IMR-90 (cell line): ENCODE measurements at regions not wholly inside any gene's neighbourhood (a gene's known extent, or its start where the extent isn't known, plus 50 kb on each side); places are given as distances from the start of the nearest gene placed in this dataset.

Experiments
- ATAC-seq: fragments of 200-7000 bp; cut with Tn5 transposase; 2 replicates; pipeline ENCODE4 v1.9.1; 2020; ENCODE audit warnings: low read depth, mild to moderate bottlenecking, moderate library complexity
- BruUV-seq: library from RNA; stranded (reverse); fragments of 400-500 nt; replicated peaks from 2 replicates; lab custom pipeline; 2021; lab: Mats Ljungman, UMichigan
- CTCF ChIA-PET: fragments of 300-600 bp; formaldehyde crosslinking; extraction: SDS; loops from one replicate; lab custom pipeline; 2021; ENCODE audit warnings: antibody characterized with exemption; lab: Yijun Ruan, JAX
- POLR2A ChIA-PET: fragments of 300-600 bp; sonication (Branson Sonifier 250); formaldehyde crosslinking; loops from one replicate; lab custom pipeline; 2022; ENCODE audit warnings: antibody characterized with exemption; ENCODE audit not compliant: unreplicated experiment; lab: Charles Lee
- DNase-seq: peaks from one replicate; pipeline ENCODE4 v3.0.0; 2013
- H2AFZ ChIP-seq: replicated peaks from 2 replicates; pipeline ENCODE3; 2013; ENCODE audit warnings: low read length, mild to moderate bottlenecking; ENCODE audit not compliant: poor library complexity
- H2AK5ac ChIP-seq: 2 replicates; pipeline ENCODE4 v1.6.1; 2013; ENCODE audit warnings: low read depth, low read length, inconsistent platforms
- H2AK9ac ChIP-seq: replicated peaks from 2 replicates; pipeline ENCODE3; 2013; ENCODE audit warnings: mild to moderate bottlenecking, low read depth, low read length, moderate library complexity; ENCODE audit not compliant: poor library complexity
- H2BK120ac ChIP-seq: 2 replicates; pipeline ENCODE4 v1.6.1; 2013; ENCODE audit warnings: low read depth, low read length, inconsistent platforms
- H2BK15ac ChIP-seq: 3 replicates; pipeline ENCODE4 v1.6.1; 2013; ENCODE audit warnings: low read depth, low read length, inconsistent platforms
- H2BK20ac ChIP-seq: 2 replicates; pipeline ENCODE4 v1.6.1; 2013; ENCODE audit warnings: low read depth, mild to moderate bottlenecking, inconsistent platforms, low read length, moderate library complexity
- H2BK5ac ChIP-seq: 2 replicates; pipeline ENCODE4 v1.6.1; 2013; ENCODE audit warnings: mild to moderate bottlenecking, low read depth, low read length, inconsistent platforms; ENCODE audit not compliant: poor library complexity, severe bottlenecking
- H3K14ac ChIP-seq: replicated peaks from 2 replicates; pipeline ENCODE4 v1.6.1; 2013; ENCODE audit warnings: low read depth, low read length, inconsistent platforms
- H3K18ac ChIP-seq: 2 replicates; pipeline ENCODE4 v1.6.1; 2013; ENCODE audit warnings: low read depth, low read length, control low read depth
- H3K23ac ChIP-seq: 2 replicates; pipeline ENCODE4 v1.6.1; 2013; ENCODE audit warnings: low read depth, low read length, inconsistent platforms
- H3K27ac ChIP-seq: 2 replicates; pipeline ENCODE4 v1.5.1; 2013; ENCODE audit warnings: mild to moderate bottlenecking, control low read depth, low read length; ENCODE audit not compliant: insufficient read depth
- H3K27me3 ChIP-seq: 2 replicates; pipeline ENCODE4 v1.6.1; 2013; ENCODE audit warnings: low read length; ENCODE audit not compliant: control insufficient read depth, insufficient read depth
- H3K36me3 ChIP-seq: 2 replicates; pipeline ENCODE4 v1.6.1; 2013; ENCODE audit warnings: low read length, mixed read lengths; ENCODE audit not compliant: control insufficient read depth, insufficient read depth
- H3K4ac ChIP-seq: 2 replicates; pipeline ENCODE4 v1.6.1; 2013; ENCODE audit warnings: low read depth, low read length, inconsistent platforms
- H3K4me1 ChIP-seq: 2 replicates; pipeline ENCODE4 v1.6.1; 2013; ENCODE audit warnings: low read length, mixed read lengths; ENCODE audit not compliant: control insufficient read depth, insufficient read depth
- H3K4me2 ChIP-seq: 2 replicates; pipeline ENCODE4 v1.6.1; 2013; ENCODE audit warnings: low read depth, mild to moderate bottlenecking, control low read depth, low read length, moderate library complexity
- H3K4me3 ChIP-seq: 2 replicates; pipeline ENCODE4 v1.5.1; 2013; ENCODE audit warnings: low read depth, mild to moderate bottlenecking, control low read depth, low read length, moderate library complexity; ENCODE audit not compliant: insufficient read depth
- H3K56ac ChIP-seq: 2 replicates; pipeline ENCODE4 v1.6.1; 2013; ENCODE audit warnings: low read length, inconsistent platforms; ENCODE audit not compliant: insufficient read depth; ENCODE audit errors: extremely low read depth
- H3K79me1 ChIP-seq, 2 experiments: 2 replicates each; pipeline ENCODE4 v1.6.1; 2013; ENCODE audit warnings: low read length in 2 of 2, inconsistent platforms in 1 of 2, low read depth in 1 of 2
- H3K9ac ChIP-seq: 2 replicates; pipeline ENCODE4 v1.6.1; 2013; ENCODE audit warnings: low read depth, low read length, control low read depth
- H3K9me1 ChIP-seq: 2 replicates; pipeline ENCODE4 v1.6.1; 2013; ENCODE audit warnings: low read length, inconsistent platforms; ENCODE audit not compliant: insufficient read depth
- H3K9me3 ChIP-seq: 2 replicates; pipeline ENCODE4 v1.6.1; 2013; ENCODE audit warnings: low read length; ENCODE audit not compliant: control insufficient read depth, insufficient read depth
- H4K20me1 ChIP-seq: 2 replicates; pipeline ENCODE4 v1.6.1; 2013; ENCODE audit warnings: low read length, inconsistent platforms; ENCODE audit not compliant: insufficient read depth
- H4K5ac ChIP-seq: 2 replicates; pipeline ENCODE4 v1.6.1; 2013; ENCODE audit warnings: mild to moderate bottlenecking, low read depth, low read length, control low read depth
- H4K8ac ChIP-seq, 2 experiments: 2 replicates each; pipeline ENCODE4 v1.6.1; 2013; ENCODE audit warnings: low read depth in 2 of 2, low read length in 2 of 2, control low read depth in 1 of 2, inconsistent platforms in 1 of 2
- H4K91ac ChIP-seq: 2 replicates; pipeline ENCODE4 v1.6.1; 2013; ENCODE audit warnings: low read depth, low read length, inconsistent platforms; ENCODE audit not compliant: insufficient read depth
- BHLHE40 ChIP-seq: fragments of 150-350 bp; IDR thresholded peaks from 2 replicates; pipeline ENCODE4 v1.6.1; 2016; ENCODE audit warnings: mild to moderate bottlenecking, low read depth, low read length
- CHD1 ChIP-seq: IDR thresholded peaks from 2 replicates; pipeline ENCODE4 v1.6.1; 2012; ENCODE audit warnings: low read depth, low read length, improper control_type of control experiment
- FOS ChIP-seq: fragments of 150-350 bp; IDR thresholded peaks from 2 replicates; pipeline ENCODE4 v1.6.1; 2016; ENCODE audit warnings: low read depth, low read length
- MAZ ChIP-seq: IDR thresholded peaks from 2 replicates; pipeline ENCODE4 v1.6.1; 2012; ENCODE audit warnings: low read depth, mild to moderate bottlenecking, low read length, improper control_type of control experiment, moderate library complexity, borderline replicate concordance
- POLR2A ChIP-seq: IDR thresholded peaks from 2 replicates; pipeline ENCODE4 v1.6.1; 2012; ENCODE audit warnings: mild to moderate bottlenecking, low read depth, low read length
- RCOR1 ChIP-seq: IDR thresholded peaks from 2 replicates; pipeline ENCODE4 v1.6.1; 2012; ENCODE audit warnings: mild to moderate bottlenecking, low read length, improper control_type of control experiment; ENCODE audit not compliant: insufficient replicate concordance
- RFX5 ChIP-seq: IDR thresholded peaks from 2 replicates; pipeline ENCODE4 v1.8.0; 2012; ENCODE audit warnings: low read depth, mild to moderate bottlenecking, low read length, moderate library complexity
- WGBS, 2 experiments: methylation state at CpG; one replicate each; pipeline versions ENCODE4 v1.1.5 to v1.1.7; 2013; ENCODE audit warnings: missing lambda C conversion rate in 2 of 2; ENCODE audit not compliant: insufficient read length in 1 of 2; ENCODE audit errors: extremely low coverage in 2 of 2; 5-methylcytosine and 5-hydroxymethylcytosine counted together
- dilution Hi-C: fragments of 300-500 bp; cut with HindIII; formaldehyde crosslinking; loops from one replicate; pipeline ENCODE4 v1.14.3; 2018; ENCODE audit warnings: low sequenced_read_pairs; ENCODE audit not compliant: unreplicated experiment
- in situ Hi-C: fragments of 300-500 bp; cut with MboI; formaldehyde crosslinking; loops from 3 replicates; pipeline ENCODE4 v1.14.3; 2019; ENCODE audit warnings: low sequenced_read_pairs, inconsistent platforms, mixed read lengths
- intact Hi-C: fragments of 100-400 bp; cut with micrococcal nuclease; formaldehyde crosslinking; loops from 2 replicates; pipeline ENCODE4 v1.10.0; 2022
- TF ChIP-seq, protein P1 (sequence below): fragments of 150-350 bp; IDR thresholded peaks from 2 replicates; pipeline ENCODE4 v1.6.1; 2017; ENCODE audit warnings: mild to moderate bottlenecking, antibody characterized with exemption, low read length, low read depth
- TF ChIP-seq, protein P2 (sequence below): fragments of 150-350 bp; IDR thresholded peaks from 2 replicates; pipeline ENCODE4 v1.6.1; 2016; ENCODE audit warnings: low read depth, mild to moderate bottlenecking, low read length, moderate library complexity, borderline replicate concordance
- TF ChIP-seq, protein P3 (sequence below): conservative IDR thresholded peaks from 2 replicates; pipeline ENCODE4 v1.5.1; 2012; ENCODE audit warnings: mild to moderate bottlenecking, low read depth, low read length, improper control_type of control experiment

DNA sequence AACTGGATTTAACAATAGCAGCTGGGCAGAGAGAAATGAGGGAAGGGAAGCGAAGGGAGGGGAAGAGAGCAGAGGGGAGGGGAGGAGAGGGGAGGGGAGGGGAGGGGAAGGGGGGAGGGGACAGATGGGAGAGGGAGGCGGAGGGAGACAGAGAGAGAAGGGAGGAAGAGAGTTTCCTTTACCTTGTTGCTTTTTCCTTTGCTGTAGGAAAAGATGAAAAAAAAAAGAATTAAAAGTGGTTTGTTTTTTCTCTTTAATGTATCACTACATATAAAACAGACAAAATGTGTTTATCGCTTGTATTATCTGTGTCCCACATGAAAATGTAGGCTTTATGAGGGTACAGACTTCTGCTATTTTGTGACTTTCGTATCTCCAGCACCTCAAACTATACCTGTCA, 190.4 kb upstream of the KYNU start:
- Histone ChIP-seq H3K36me3 (no peaks in the 10 kb centered on the region), H3K56ac (no peak overlapping the region), H2BK20ac (no peak overlapping the region), H3K18ac (no peak overlapping the region), H2AFZ (no peak overlapping the region), H3K79me1 (no peaks in the 10 kb centered on the region), H3K14ac (no peak overlapping the region), H3K4me2 (no peak overlapping the region), H4K20me1 (no peaks in the 10 kb centered on the region), H3K27ac (no peak overlapping the region), H4K5ac (no peak overlapping the region), H3K23ac (no peak overlapping the region), H2BK15ac (no peak overlapping the region), H2BK5ac (no peak overlapping the region), H3K27me3 (no peaks in the 10 kb centered on the region), H3K4me3 (no peak overlapping the region), H3K9ac (no peak overlapping the region), H2AK9ac (no peak overlapping the region), H2BK120ac (no peak overlapping the region), H3K9me1 (no peaks in the 10 kb centered on the region), H4K91ac (no peak overlapping the region), H3K4me1 (peaks cover 2% of the 10 kb centered on the region; the same call in 1 of the 2 replicates), H4K8ac (no peak overlapping the region), H3K9me3 (no peaks in the 10 kb centered on the region), H3K4ac (no peak overlapping the region), H2AK5ac (no peak overlapping the region)
- no CpG with 5 or more reads among the region's 4 CpGs for WGBS, 2 experiments
- ChIA-PET POLR2A (no interaction called here), CTCF (interaction anchor here (1.8 kb wide), 1 partner anchor 10 kb away, joined by 10 read pairs; no protein-coding TSS in a partner anchor)
- TF ChIP-seq, protein P1, sequence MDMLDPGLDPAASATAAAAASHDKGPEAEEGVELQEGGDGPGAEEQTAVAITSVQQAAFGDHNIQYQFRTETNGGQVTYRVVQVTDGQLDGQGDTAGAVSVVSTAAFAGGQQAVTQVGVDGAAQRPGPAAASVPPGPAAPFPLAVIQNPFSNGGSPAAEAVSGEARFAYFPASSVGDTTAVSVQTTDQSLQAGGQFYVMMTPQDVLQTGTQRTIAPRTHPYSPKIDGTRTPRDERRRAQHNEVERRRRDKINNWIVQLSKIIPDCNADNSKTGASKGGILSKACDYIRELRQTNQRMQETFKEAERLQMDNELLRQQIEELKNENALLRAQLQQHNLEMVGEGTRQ, result no peak
- TF ChIP-seq, protein P2, sequence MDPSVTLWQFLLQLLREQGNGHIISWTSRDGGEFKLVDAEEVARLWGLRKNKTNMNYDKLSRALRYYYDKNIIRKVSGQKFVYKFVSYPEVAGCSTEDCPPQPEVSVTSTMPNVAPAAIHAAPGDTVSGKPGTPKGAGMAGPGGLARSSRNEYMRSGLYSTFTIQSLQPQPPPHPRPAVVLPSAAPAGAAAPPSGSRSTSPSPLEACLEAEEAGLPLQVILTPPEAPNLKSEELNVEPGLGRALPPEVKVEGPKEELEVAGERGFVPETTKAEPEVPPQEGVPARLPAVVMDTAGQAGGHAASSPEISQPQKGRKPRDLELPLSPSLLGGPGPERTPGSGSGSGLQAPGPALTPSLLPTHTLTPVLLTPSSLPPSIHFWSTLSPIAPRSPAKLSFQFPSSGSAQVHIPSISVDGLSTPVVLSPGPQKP, result no peak
- TF ChIP-seq RCOR1 (no peak), MAZ (no peak), RFX5 (no peak), POLR2A (no peak), FOS (no peak), CHD1 (no peak), BHLHE40 (no peak)
- TF ChIP-seq, protein P3, sequence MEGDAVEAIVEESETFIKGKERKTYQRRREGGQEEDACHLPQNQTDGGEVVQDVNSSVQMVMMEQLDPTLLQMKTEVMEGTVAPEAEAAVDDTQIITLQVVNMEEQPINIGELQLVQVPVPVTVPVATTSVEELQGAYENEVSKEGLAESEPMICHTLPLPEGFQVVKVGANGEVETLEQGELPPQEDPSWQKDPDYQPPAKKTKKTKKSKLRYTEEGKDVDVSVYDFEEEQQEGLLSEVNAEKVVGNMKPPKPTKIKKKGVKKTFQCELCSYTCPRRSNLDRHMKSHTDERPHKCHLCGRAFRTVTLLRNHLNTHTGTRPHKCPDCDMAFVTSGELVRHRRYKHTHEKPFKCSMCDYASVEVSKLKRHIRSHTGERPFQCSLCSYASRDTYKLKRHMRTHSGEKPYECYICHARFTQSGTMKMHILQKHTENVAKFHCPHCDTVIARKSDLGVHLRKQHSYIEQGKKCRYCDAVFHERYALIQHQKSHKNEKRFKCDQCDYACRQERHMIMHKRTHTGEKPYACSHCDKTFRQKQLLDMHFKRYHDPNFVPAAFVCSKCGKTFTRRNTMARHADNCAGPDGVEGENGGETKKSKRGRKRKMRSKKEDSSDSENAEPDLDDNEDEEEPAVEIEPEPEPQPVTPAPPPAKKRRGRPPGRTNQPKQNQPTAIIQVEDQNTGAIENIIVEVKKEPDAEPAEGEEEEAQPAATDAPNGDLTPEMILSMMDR, result no peak
- ATAC-seq, result no peak
- dilution Hi-C loops (no loop called here), in situ Hi-C loops (no loop called here), intact Hi-C loops (no loop called here)
- no peak for DNase-seq
- BruUV-seq, result no TSS peak
